HG03060 (cell line): ENCODE measurements at regions not wholly inside any gene's neighbourhood (a gene's known extent, or its start where the extent isn't known, plus 50 kb on each side); places are given as distances from the start of the nearest gene placed in this dataset.

ENCODE experiments used
- ATAC-seq: cut with Tn5 transposase; IDR thresholded peaks from one replicate; pipeline ENCODE4 v1.9.1; 2021; ENCODE audit warnings: low read depth, moderate number of reproducible peaks; ENCODE audit not compliant: unreplicated experiment

GRCh38 chr6:18897350-18897749, 510.2 kb downstream of the RNF144B start:
- ATAC-seq = no peak

GRCh38 chr6:18904681-18905080, 517.5 kb downstream of the RNF144B start:
- no peak for ATAC-seq

GRCh38 chr6:18920701-18921100, 533.6 kb downstream of the RNF144B start:
- no peak for ATAC-seq

- no peak for ATAC-seq
These were observed 543.9 kb downstream of the RNF144B start for GRCh38 chr6:18931086-18931485.

GRCh38 chr6:18958146-18958545, 571.0 kb downstream of the RNF144B start:
- ATAC-seq = no peak

- ATAC-seq = no peak
These were observed 574.4 kb downstream of the RNF144B start for GRCh38 chr6:18961566-18961965.

- ATAC-seq = no peak
These were observed 575.3 kb downstream of the RNF144B start for GRCh38 chr6:18962361-18962905.

- ATAC-seq = no peak
These were observed 576.3 kb downstream of the RNF144B start for GRCh38 chr6:18963439-18963838.

GRCh38 chr6:18973251-18973650, 586.1 kb downstream of the RNF144B start:
- ATAC-seq = no peak

- no peak for ATAC-seq
These were observed 588.9 kb downstream of the RNF144B start for GRCh38 chr6:18976091-18976490.

GRCh38 chr6:18976966-18977365, 589.8 kb downstream of the RNF144B start:
- no peak for ATAC-seq

GRCh38 chr6:18978337-18979128, 591.4 kb downstream of the RNF144B start:
- ATAC-seq = no peak

GRCh38 chr6:18985061-18985460, 597.9 kb downstream of the RNF144B start:
- ATAC-seq = no peak

- ATAC-seq = no peak
These were observed 598.8 kb downstream of the RNF144B start for GRCh38 chr6:18985996-18986395.

- ATAC-seq = no peak
These were observed 601.5 kb downstream of the RNF144B start for GRCh38 chr6:18988636-18989035.

GRCh38 chr6:18990059-18990978, 603.2 kb downstream of the RNF144B start:
- ATAC-seq = no peak

GRCh38 chr6:18997375-18997826, 610.3 kb downstream of the RNF144B start:
- ATAC-seq = peak; percentile 79

- ATAC-seq = no peak
These were observed 615.9 kb downstream of the RNF144B start for GRCh38 chr6:19002976-19003560.

- ATAC-seq = no peak
These were observed 617.0 kb downstream of the RNF144B start for GRCh38 chr6:19004176-19004575.

- ATAC-seq = no peak
These were observed 622.6 kb downstream of the RNF144B start for GRCh38 chr6:19009769-19010168.
